ENCODE measurements at regions not wholly inside any gene's neighbourhood (a gene's known extent, or its start where the extent isn't known, plus 50 kb on each side); places are given as distances from the start of the nearest gene placed in this dataset.
A peak's percentile ranks its signal among the peaks of the same experiment; 100 is the strongest.
"Not testable (repeated sequence)": the region's sequence is repeated elsewhere in the genome, so short reads cannot be mapped to it uniquely, and the experiment has no call there.

GRCh38 chr20:47973519-47974233 lies 188.4 kb upstream of the SULF2 start:
- H3K27ac ChIP-seq (ENCODE audit: low read depth, low read length, poor library complexity, severe bottlenecking) = no peak overlapping the region
- TF ChIP-seq EZH2 (IDR thresholded peaks at IDR 0.05; ENCODE audit: borderline replicate concordance, low read depth, low read length, poor library complexity, severe bottlenecking) (no peak), CTCF (conservative IDR thresholded peaks at IDR 0.05; ENCODE audit: low read depth, low read length) (no peak)
- H3K36me3 ChIP-seq (ENCODE audit: insufficient read depth, low read length, poor library complexity, severe bottlenecking) = no peaks in the 10 kb centered on the region
- intact Hi-C loops (cut with micrococcal nuclease; ENCODE audit: unreplicated experiment) = no loop called here
- no peaks in the 10 kb centered on the region for H3K9me3 ChIP-seq (ENCODE audit: low read depth, low read length, poor library complexity, severe bottlenecking)
- no peak for DNase-seq (ENCODE audit: low spot score)
- H3K27me3 ChIP-seq (replicated peaks; ENCODE audit: insufficient read depth, low read depth, low read length, poor library complexity) = no peaks in the 10 kb centered on the region
- no peak overlapping the region for H3K4me3 ChIP-seq (ENCODE audit: low read depth, low read length, poor library complexity, severe bottlenecking)
- H3K4me1 ChIP-seq (ENCODE audit: insufficient read depth, low read length, poor library complexity, severe bottlenecking) = peaks cover 4% of the 10 kb centered on the region
- BruUV-seq (replicated peaks) = no TSS peak
- ChIA-PET POLR2A (ENCODE audit: low non-redundant PET) (no interaction called here), CTCF (no interaction called here)

- no peak for TF ChIP-seq CTCF (conservative IDR thresholded peaks at IDR 0.05; ENCODE audit: low read depth, low read length)
- no peak for TF ChIP-seq EZH2 (IDR thresholded peaks at IDR 0.05; ENCODE audit: borderline replicate concordance, low read depth, low read length, poor library complexity, severe bottlenecking)
- Histone ChIP-seq H3K9me3 (ENCODE audit: low read depth, low read length, poor library complexity, severe bottlenecking) (no peaks in the 10 kb centered on the region), H3K4me1 (ENCODE audit: insufficient read depth, low read length, poor library complexity, severe bottlenecking) (peaks cover 4% of the 10 kb centered on the region), H3K27ac (ENCODE audit: low read depth, low read length, poor library complexity, severe bottlenecking) (no peak overlapping the region), H3K27me3 (replicated peaks; ENCODE audit: insufficient read depth, low read depth, low read length, poor library complexity) (no peaks in the 10 kb centered on the region), H3K36me3 (ENCODE audit: insufficient read depth, low read length, poor library complexity, severe bottlenecking) (no peaks in the 10 kb centered on the region), H3K4me3 (ENCODE audit: low read depth, low read length, poor library complexity, severe bottlenecking) (no peak overlapping the region)
- BruUV-seq (replicated peaks) = no TSS peak
- ChIA-PET POLR2A (ENCODE audit: low non-redundant PET) (no interaction called here), CTCF (no interaction called here)
- DNase-seq (ENCODE audit: low spot score) = no peak
- intact Hi-C loops (cut with micrococcal nuclease; ENCODE audit: unreplicated experiment) = no loop called here
Measured at GRCh38 chr20:47972916-47973309, 187.6 kb upstream of the SULF2 start.

GRCh38 chr20:47972297-47972915 lies 187.1 kb upstream of the SULF2 start:
- POLR2A ChIA-PET (ENCODE audit: low non-redundant PET); H3K9me3 ChIP-seq (ENCODE audit: low read depth, low read length, poor library complexity, severe bottlenecking); H3K27me3 ChIP-seq (replicated peaks; ENCODE audit: insufficient read depth, low read depth, low read length, poor library complexity); H3K4me1 ChIP-seq (ENCODE audit: insufficient read depth, low read length, poor library complexity, severe bottlenecking); H3K27ac ChIP-seq (ENCODE audit: low read depth, low read length, poor library complexity, severe bottlenecking); intact Hi-C loops (cut with micrococcal nuclease; ENCODE audit: unreplicated experiment); H3K4me3 ChIP-seq (ENCODE audit: low read depth, low read length, poor library complexity, severe bottlenecking); H3K36me3 ChIP-seq (ENCODE audit: insufficient read depth, low read length, poor library complexity, severe bottlenecking); BruUV-seq (replicated peaks): not testable (repeated sequence)
- CTCF ChIA-PET = interaction anchor here (0.8 kb wide), 1 partner anchor 648 kb away, joined by 3 read pairs; no protein-coding TSS in a partner anchor
- peak; percentile 36 for DNase-seq (ENCODE audit: low spot score)
- TF ChIP-seq CTCF (conservative IDR thresholded peaks at IDR 0.05; ENCODE audit: low read depth, low read length) = 0 out of 2 replicates have a peak, but pooled peaks have one; percentile 25

Data from A673 (cell line).